MM.1S (cell line): ENCODE measurements at regions not wholly inside any gene's neighbourhood (a gene's known extent, or its start where the extent isn't known, plus 50 kb on each side); places are given as distances from the start of the nearest gene placed in this dataset.

Experiments used
- EZH2 ChIP-seq: fragments of 300-600 bp; sonication (generic); optimal IDR thresholded peaks from 2 replicates; pipeline ENCODE3; 2017; ENCODE audit warnings: low read depth, mild to moderate bottlenecking, antibody characterized with exemption, low read length, mixed read lengths
- EZH2phosphoT487 ChIP-seq: fragments of 300-600 bp; sonication (generic); IDR thresholded peaks from 2 replicates; pipeline ENCODE4 v1.6.1; 2018; ENCODE audit warnings: antibody characterized with exemption, low read length
- TF ChIP-seq, protein P1 (sequence below): fragments of 300-600 bp; sonication (generic); IDR thresholded peaks from 2 replicates; pipeline ENCODE4 v1.5.1; 2016; ENCODE audit warnings: antibody characterized with exemption, low read length, mixed read lengths

DNA sequence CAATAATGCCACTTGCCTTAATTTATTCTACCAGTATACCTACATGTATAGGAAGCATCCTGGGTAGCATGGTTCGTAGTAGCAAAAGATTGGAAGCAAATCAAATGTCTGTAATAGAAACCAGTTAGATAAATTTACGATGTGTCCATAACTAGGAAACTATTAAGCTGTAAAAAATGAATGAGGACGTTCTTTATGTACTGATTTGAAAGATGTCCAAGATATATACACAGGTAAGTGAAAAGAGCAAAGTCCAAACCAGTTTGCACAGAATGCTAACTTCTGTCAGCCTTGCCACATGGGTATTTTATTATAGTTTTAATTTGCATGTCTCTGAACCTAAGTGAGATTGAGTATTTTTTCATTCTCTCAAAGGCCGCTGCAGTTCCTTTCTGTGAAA, 251.8 kb upstream of the IRF2BP2 start:
- TF ChIP-seq, protein P1, sequence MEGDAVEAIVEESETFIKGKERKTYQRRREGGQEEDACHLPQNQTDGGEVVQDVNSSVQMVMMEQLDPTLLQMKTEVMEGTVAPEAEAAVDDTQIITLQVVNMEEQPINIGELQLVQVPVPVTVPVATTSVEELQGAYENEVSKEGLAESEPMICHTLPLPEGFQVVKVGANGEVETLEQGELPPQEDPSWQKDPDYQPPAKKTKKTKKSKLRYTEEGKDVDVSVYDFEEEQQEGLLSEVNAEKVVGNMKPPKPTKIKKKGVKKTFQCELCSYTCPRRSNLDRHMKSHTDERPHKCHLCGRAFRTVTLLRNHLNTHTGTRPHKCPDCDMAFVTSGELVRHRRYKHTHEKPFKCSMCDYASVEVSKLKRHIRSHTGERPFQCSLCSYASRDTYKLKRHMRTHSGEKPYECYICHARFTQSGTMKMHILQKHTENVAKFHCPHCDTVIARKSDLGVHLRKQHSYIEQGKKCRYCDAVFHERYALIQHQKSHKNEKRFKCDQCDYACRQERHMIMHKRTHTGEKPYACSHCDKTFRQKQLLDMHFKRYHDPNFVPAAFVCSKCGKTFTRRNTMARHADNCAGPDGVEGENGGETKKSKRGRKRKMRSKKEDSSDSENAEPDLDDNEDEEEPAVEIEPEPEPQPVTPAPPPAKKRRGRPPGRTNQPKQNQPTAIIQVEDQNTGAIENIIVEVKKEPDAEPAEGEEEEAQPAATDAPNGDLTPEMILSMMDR = no peak
- TF ChIP-seq EZH2phosphoT487 (no peak), EZH2 (no peak)
